ENCODE measurements at regions not wholly inside any gene's neighbourhood (a gene's known extent, or its start where the extent isn't known, plus 50 kb on each side); places are given as distances from the start of the nearest gene placed in this dataset.
A peak's percentile ranks its signal among the peaks of the same experiment; 100 is the strongest.

- DNase-seq: peak; percentile 54
Observed at GRCh38 chr14:85402569-85403162, 127.3 kb upstream of the FLRT2 start.

GRCh38 chr14:85409481-85410210 is 120.3 kb upstream of the FLRT2 start:
- DNase-seq: no peak

GRCh38 chr14:85412756-85413155 is 117.2 kb upstream of the FLRT2 start:
- DNase-seq: no peak

GRCh38 chr14:85413836-85414526 is 116.0 kb upstream of the FLRT2 start:
- no peak for DNase-seq

- peak; percentile 96 for DNase-seq
Observed at GRCh38 chr14:85415015-85415712, 114.8 kb upstream of the FLRT2 start.

GRCh38 chr14:85416771-85417170 is 113.2 kb upstream of the FLRT2 start:
- peak; percentile 62 for DNase-seq

- no peak for DNase-seq
Observed at GRCh38 chr14:85417396-85417795, 112.5 kb upstream of the FLRT2 start.

GRCh38 chr14:85418721-85419120 is 111.2 kb upstream of the FLRT2 start:
- DNase-seq: no peak

GRCh38 chr14:85420278-85420677 is 109.7 kb upstream of the FLRT2 start:
- no peak for DNase-seq

GRCh38 chr14:85420707-85421106 is 109.2 kb upstream of the FLRT2 start:
- no peak for DNase-seq

GRCh38 chr14:85421186-85421877 is 108.6 kb upstream of the FLRT2 start:
- DNase-seq: no peak

GRCh38 chr14:85423889-85424288 is 106.1 kb upstream of the FLRT2 start:
- no peak for DNase-seq

GRCh38 chr14:85425507-85425906 is 104.4 kb upstream of the FLRT2 start:
- DNase-seq: no peak

GRCh38 chr14:85426068-85426935 is 103.6 kb upstream of the FLRT2 start:
- no peak for DNase-seq

GRCh38 chr14:85428926-85429325 is 101.0 kb upstream of the FLRT2 start:
- no peak for DNase-seq

- DNase-seq: peak; percentile 95
Observed at GRCh38 chr14:85437148-85437547, 92.8 kb upstream of the FLRT2 start.

GRCh38 chr14:85438001-85438400 is 91.9 kb upstream of the FLRT2 start:
- DNase-seq: no peak

GRCh38 chr14:85438481-85438942 is 91.4 kb upstream of the FLRT2 start:
- DNase-seq: no peak

GRCh38 chr14:85439696-85440328 is 90.1 kb upstream of the FLRT2 start:
- peak; percentile 69 for DNase-seq

GRCh38 chr14:85441909-85442643 is 87.9 kb upstream of the FLRT2 start:
- DNase-seq: no peak

GRCh38 chr14:85442996-85443395 is 86.9 kb upstream of the FLRT2 start:
- DNase-seq: no peak

Measured in kidney glomerular epithelial cell (primary cell).